GM21825 (cell line): ENCODE measurements at regions not wholly inside any gene's neighbourhood (a gene's known extent, or its start where the extent isn't known, plus 50 kb on each side); places are given as distances from the start of the nearest gene placed in this dataset.
"Not testable (repeated sequence)": the region's sequence is repeated elsewhere in the genome, so short reads cannot be mapped to it uniquely, and the experiment has no call there.

ENCODE experiments used
- ATAC-seq: cut with Tn5 transposase; IDR thresholded peaks from one replicate; pipeline ENCODE4 v1.9.1; 2021; ENCODE audit warnings: mild to moderate bottlenecking, moderate library complexity; ENCODE audit not compliant: unreplicated experiment

- ATAC-seq = no peak
These were observed 495.6 kb upstream of the MAN1A1 start for GRCh38 chr6:119845161-119845560.

- no peak for ATAC-seq
These were observed 494.8 kb upstream of the MAN1A1 start for GRCh38 chr6:119844387-119844786.

GRCh38 chr6:119842191-119842590 lies 492.6 kb upstream of the MAN1A1 start:
- no peak for ATAC-seq

- no peak for ATAC-seq
These were observed 488.5 kb upstream of the MAN1A1 start for GRCh38 chr6:119838043-119838442.

- ATAC-seq = no peak
These were observed 484.9 kb upstream of the MAN1A1 start for GRCh38 chr6:119834418-119834817.

GRCh38 chr6:119832411-119832810 lies 482.9 kb upstream of the MAN1A1 start:
- ATAC-seq = no peak

GRCh38 chr6:119830494-119831295 lies 481.1 kb upstream of the MAN1A1 start:
- no peak for ATAC-seq

GRCh38 chr6:119830069-119830468 lies 480.5 kb upstream of the MAN1A1 start:
- ATAC-seq = no peak

- ATAC-seq = not testable (repeated sequence)
These were observed 479.9 kb upstream of the MAN1A1 start for GRCh38 chr6:119829499-119829898.

GRCh38 chr6:119829006-119829405 lies 479.4 kb upstream of the MAN1A1 start:
- no peak for ATAC-seq

- ATAC-seq = no peak
These were observed 471.8 kb upstream of the MAN1A1 start for GRCh38 chr6:119821380-119821779.

- ATAC-seq = no peak
These were observed 469.3 kb upstream of the MAN1A1 start for GRCh38 chr6:119818876-119819275.

GRCh38 chr6:119814609-119815400 lies 465.2 kb upstream of the MAN1A1 start:
- ATAC-seq = no peak

GRCh38 chr6:119802464-119802863 lies 452.9 kb upstream of the MAN1A1 start:
- no peak for ATAC-seq

- no peak for ATAC-seq
These were observed 451.5 kb upstream of the MAN1A1 start for GRCh38 chr6:119801056-119801455.

- no peak for ATAC-seq
These were observed 451.0 kb upstream of the MAN1A1 start for GRCh38 chr6:119800526-119800925.

GRCh38 chr6:119799596-119800509 lies 450.3 kb upstream of the MAN1A1 start:
- no peak for ATAC-seq

GRCh38 chr6:119791736-119792135 lies 442.2 kb upstream of the MAN1A1 start:
- no peak for ATAC-seq

- no peak for ATAC-seq
These were observed 431.8 kb upstream of the MAN1A1 start for GRCh38 chr6:119781365-119781764.

- ATAC-seq = no peak
These were observed 418.6 kb upstream of the MAN1A1 start for GRCh38 chr6:119768201-119768600.
